ENCODE measurements at regions not wholly inside any gene's neighbourhood (a gene's known extent, or its start where the extent isn't known, plus 50 kb on each side); places are given as distances from the start of the nearest gene placed in this dataset.

- no peaks in the 10 kb centered on the region for H3K27me3 ChIP-seq (ENCODE audit: control insufficient read depth, insufficient read depth, low read length)
- no peak overlapping the region for H3K4me3 ChIP-seq (ENCODE audit: low read depth, low read length)
- no peak for DNase-seq (ENCODE audit: low read depth)
- CTCF ChIA-PET = no interaction called here
- no peak for TF ChIP-seq CTCF (IDR thresholded peaks at IDR 0.05; ENCODE audit: insufficient read depth, low read depth, low read length)
- POLR2A ChIA-PET = no interaction called here
- no peaks in the 10 kb centered on the region for H3K36me3 ChIP-seq (ENCODE audit: control insufficient read depth, insufficient read depth, low read length)
These were observed 973.7 kb downstream of the NSUN3 start for GRCh38 chr3:95036526-95037021.

DNA sequence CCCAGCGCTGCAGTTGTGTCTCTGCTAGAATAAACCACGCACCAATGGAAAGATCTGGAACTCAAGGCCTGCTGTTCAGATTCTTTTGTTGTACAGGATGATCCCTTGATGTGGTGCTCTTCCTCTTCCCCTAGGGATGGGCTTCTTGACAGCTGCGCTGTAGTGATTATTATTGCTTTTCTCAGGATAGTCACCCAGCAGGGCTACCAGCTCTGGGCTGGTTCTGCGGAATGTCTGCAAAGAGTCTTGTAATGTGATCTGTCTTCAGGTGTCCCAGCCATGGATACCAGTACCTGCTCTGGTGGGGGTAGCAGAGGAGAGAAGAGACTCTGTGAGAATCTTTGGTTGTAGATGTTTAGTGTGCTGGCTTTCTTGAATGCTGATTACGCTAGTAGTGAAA lies 974.2 kb downstream of the NSUN3 start:
- Histone ChIP-seq H3K27me3 (ENCODE audit: control insufficient read depth, insufficient read depth, low read length) (no peaks in the 10 kb centered on the region), H3K4me3 (ENCODE audit: low read depth, low read length) (no peak overlapping the region), H3K36me3 (ENCODE audit: control insufficient read depth, insufficient read depth, low read length) (no peaks in the 10 kb centered on the region)
- ChIA-PET CTCF (no interaction called here), POLR2A (no interaction called here)
- no peak for TF ChIP-seq CTCF (IDR thresholded peaks at IDR 0.05; ENCODE audit: insufficient read depth, low read depth, low read length)
- DNase-seq (ENCODE audit: low read depth) = no peak

DNA sequence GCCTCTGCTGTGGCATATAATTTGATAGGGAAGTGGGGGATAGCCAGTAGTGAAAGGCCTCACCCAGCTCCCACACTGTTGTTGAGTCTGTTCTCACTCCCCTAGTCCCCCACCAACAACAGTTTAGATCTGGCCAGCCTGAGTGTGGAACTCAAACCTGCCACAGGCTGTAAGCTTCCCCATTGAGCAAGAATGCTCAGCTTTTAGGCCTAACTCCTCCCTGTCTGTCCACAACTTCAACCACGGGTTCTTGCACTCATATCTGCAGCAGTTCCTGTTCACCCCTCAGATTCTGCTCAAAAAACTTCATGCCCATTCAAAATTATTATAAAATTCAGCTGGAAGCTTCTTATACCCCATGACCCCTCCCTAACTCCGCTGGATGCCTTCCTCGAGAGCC lies 975.1 kb downstream of the NSUN3 start:
- ChIA-PET CTCF (interaction anchor here (1.3 kb wide), 1 partner anchor 48 kb away, joined by 3 read pairs; no protein-coding TSS in a partner anchor), POLR2A (no interaction called here)
- Histone ChIP-seq H3K4me3 (ENCODE audit: low read depth, low read length) (no peak overlapping the region), H3K27me3 (ENCODE audit: control insufficient read depth, insufficient read depth, low read length) (no peaks in the 10 kb centered on the region), H3K36me3 (ENCODE audit: control insufficient read depth, insufficient read depth, low read length) (no peaks in the 10 kb centered on the region)
- TF ChIP-seq CTCF (IDR thresholded peaks at IDR 0.05; ENCODE audit: insufficient read depth, low read depth, low read length) = no peak
- no peak for DNase-seq (ENCODE audit: low read depth)

DNA sequence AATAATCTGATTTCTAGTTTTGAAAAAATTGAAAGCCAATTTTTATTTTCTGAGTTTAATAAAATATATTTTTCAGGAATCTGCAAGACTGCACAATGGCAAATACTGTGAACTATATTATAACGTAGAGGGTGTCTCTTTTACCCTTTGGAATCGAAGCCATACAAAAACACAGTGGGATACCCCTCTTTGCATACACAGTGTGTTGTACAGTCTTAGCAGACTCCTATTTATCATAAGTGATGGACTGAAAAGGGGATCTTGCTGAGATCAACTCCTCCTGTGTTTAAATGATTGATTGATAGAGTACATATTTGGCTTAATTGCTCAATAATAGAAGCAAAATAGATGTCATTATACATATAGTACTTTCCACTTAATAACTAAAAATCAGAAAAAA lies 981.2 kb downstream of the NSUN3 start:
- no peak for TF ChIP-seq CTCF (IDR thresholded peaks at IDR 0.05; ENCODE audit: insufficient read depth, low read depth, low read length)
- no peak for DNase-seq (ENCODE audit: low read depth)
- Histone ChIP-seq H3K36me3 (ENCODE audit: control insufficient read depth, insufficient read depth, low read length) (no peaks in the 10 kb centered on the region), H3K4me3 (ENCODE audit: low read depth, low read length) (no peak overlapping the region), H3K27me3 (ENCODE audit: control insufficient read depth, insufficient read depth, low read length) (no peaks in the 10 kb centered on the region)
- ChIA-PET CTCF (no interaction called here), POLR2A (no interaction called here)

GRCh38 chr3:95048564-95048963 lies 985.7 kb downstream of the NSUN3 start:
- Histone ChIP-seq H3K4me3 (ENCODE audit: low read depth, low read length) (no peak overlapping the region), H3K27me3 (ENCODE audit: control insufficient read depth, insufficient read depth, low read length) (no peaks in the 10 kb centered on the region), H3K36me3 (ENCODE audit: control insufficient read depth, insufficient read depth, low read length) (no peaks in the 10 kb centered on the region)
- ChIA-PET CTCF (no interaction called here), POLR2A (no interaction called here)
- no peak for TF ChIP-seq CTCF (IDR thresholded peaks at IDR 0.05; ENCODE audit: insufficient read depth, low read depth, low read length)
- DNase-seq (ENCODE audit: low read depth) = no peak

Measured in BJ (cell line).